Stomach (tissue), 8 donors: ENCODE measurements at regions not wholly inside any gene's neighbourhood (a gene's known extent, or its start where the extent isn't known, plus 50 kb on each side); places are given as distances from the start of the nearest gene placed in this dataset.

Experiments
- DNase-seq, 2 donors: peaks; one replicate each; pipeline versions ENCODE4 v3.0.0 to v3.0.0-alpha.2; 2013 to 2019
- H3K27ac ChIP-seq, 5 donors: fragments of 200-600 bp in 4 of 5; sonication (generic) in 4 of 5; one replicate each; pipeline ENCODE4 v1.5.1; 2013 to 2019; ENCODE audit warnings: mild to moderate bottlenecking in 1 of 5, moderate library complexity in 1 of 5
- H3K27me3 ChIP-seq, 3 donors: fragments of 200-600 bp; sonication (generic); one replicate each; pipeline ENCODE4 v1.5.1; 2017 to 2019; ENCODE audit warnings: mixed run types in 1 of 3
- H3K36me3 ChIP-seq, 4 donors: fragments of 200-600 bp; sonication (generic); 1 replicate in 3 of 4; 2 replicates in 1 of 4; pipeline ENCODE4 v1.5.1; 2016 to 2019
- H3K4me1 ChIP-seq, 4 donors: fragments of 200-600 bp; sonication (generic); one replicate each; pipeline ENCODE4 v1.5.1; 2016 to 2019
- H3K4me3 ChIP-seq, 4 donors: fragments of 200-600 bp; sonication (generic) in 3 of 4; one replicate each; pipeline ENCODE4 v1.5.1; 2016 to 2019; ENCODE audit warnings: mild to moderate bottlenecking in 1 of 4
- H3K9me3 ChIP-seq, 4 donors: fragments of 200-600 bp; sonication (generic); one replicate each; pipeline ENCODE4 v1.5.1; 2016 to 2019
- CTCF ChIP-seq, 7 experiments: fragments of 450-650 bp in 4 of 7; fragments of 200-600 bp in 3 of 7; sonication (generic) in 3 of 7; IDR thresholded peaks; one replicate each; pipeline ENCODE4 v1.5.1; 2016 to 2019; ENCODE audit warnings: antibody characterized with exemption in 7 of 7, control low read depth in 2 of 7, mild to moderate bottlenecking in 1 of 7
- EP300 ChIP-seq: sonication (generic); formaldehyde crosslinking; IDR thresholded peaks from one replicate; pipeline ENCODE4 v1.6.1; 2017; ENCODE audit warnings: antibody characterized with exemption
- POLR2A ChIP-seq, 4 donors: fragments of 450-650 bp; IDR thresholded peaks; one replicate each; pipeline ENCODE4 v1.6.1; 2016; ENCODE audit warnings: antibody characterized with exemption in 4 of 4, control low read depth in 2 of 4, mild to moderate bottlenecking in 1 of 4, moderate library complexity in 1 of 4
- POLR2AphosphoS5 ChIP-seq, 3 donors: sonication (generic); formaldehyde crosslinking; IDR thresholded peaks; one replicate each; pipeline ENCODE4 v1.6.1; 2016; ENCODE audit warnings: antibody characterized with exemption in 3 of 3
- WGBS, 5 donors: extraction: QIAGEN DNeasy Blood & Tissue Kit in 3 of 5; methylation state at CpG; one replicate each; pipeline versions ENCODE4 v1.1.5 to v1.1.7; 2013 to 2018; 5-methylcytosine and 5-hydroxymethylcytosine counted together
- intact Hi-C: fragments of 100-400 bp; cut with DNase I; formaldehyde crosslinking; loops from one replicate; pipeline ENCODE4 v1.15.1; 2023; ENCODE audit warnings: low total_unique reads
- donor health status: healthy with polysubstance abuse.
- donor health status: Bipolar disorder and iron deficiency.
- donor health status: healthy.

- Histone ChIP-seq H3K4me3 (no peak overlapping the region), H3K4me1 (peaks cover 0 to 3% (median 2%) of the 10 kb centered on the region in 4 donors), H3K9me3 (no peaks in the 10 kb centered on the region), H3K27ac (no peak overlapping the region), H3K27me3 (peaks cover 0 to 8% (median 4%) of the 10 kb centered on the region in 3 donors), H3K36me3 (no peaks in the 10 kb centered on the region)
- intact Hi-C loops = no loop called here
- no peak for TF ChIP-seq EP300
- no peak for TF ChIP-seq CTCF (IDR thresholded peaks at IDR 0.05)
- TF ChIP-seq POLR2AphosphoS5 (IDR thresholded peaks at IDR 0.05) = no peak
- no peak for TF ChIP-seq POLR2A (IDR thresholded peaks at IDR 0.05)
- WGBS, 5 donors = 76 to 84% (median 79%) methylated on average over 15 of the region's 15 CpGs
- DNase-seq = peak in 1 of 2 donors; percentile 22
Measured at GRCh38 chr2:240244543-240244942, 104.1 kb upstream of the OTOS start.

- peak overlapping the region in 1 of 5 donors; percentile 42 for H3K27ac ChIP-seq
- TF ChIP-seq EP300 (no peak), POLR2A (IDR thresholded peaks at IDR 0.05) (no peak), CTCF (IDR thresholded peaks at IDR 0.05) (no peak), POLR2AphosphoS5 (IDR thresholded peaks at IDR 0.05) (no peak)
- WGBS, 5 donors = 85 to 95% (median 93%) methylated on average over 4 of the region's 4 CpGs
- no peak for DNase-seq
- no peaks in the 10 kb centered on the region for H3K9me3 ChIP-seq
- intact Hi-C loops = no loop called here
- peaks cover 0 to 8% (median 4%) of the 10 kb centered on the region in 3 donors for H3K27me3 ChIP-seq
- H3K4me1 ChIP-seq = peaks cover 3 to 6% (median 4%) of the 10 kb centered on the region in 4 donors
- H3K4me3 ChIP-seq = no peak overlapping the region
- H3K36me3 ChIP-seq = no peaks in the 10 kb centered on the region
Measured at GRCh38 chr2:240245184-240245583, 104.7 kb upstream of the OTOS start.

- intact Hi-C loops = no loop called here
- Histone ChIP-seq H3K27me3 (peaks cover 0 to 8% (median 4%) of the 10 kb centered on the region in 3 donors), H3K36me3 (no peaks in the 10 kb centered on the region), H3K27ac (peak overlapping the region in 2 of 5 donors; percentile 8 to 42), H3K4me3 (no peak overlapping the region), H3K9me3 (no peaks in the 10 kb centered on the region), H3K4me1 (peaks cover 8 to 12% (median 10%) of the 10 kb centered on the region in 4 donors)
- TF ChIP-seq POLR2AphosphoS5 (IDR thresholded peaks at IDR 0.05) (peak in 1 of 3 donors; percentile 11), CTCF (IDR thresholded peaks at IDR 0.05) (no peak)
- WGBS, 5 donors = 75 to 80% (median 77%) methylated on average over 23 of the region's 23 CpGs
- DNase-seq = peak; percentile 25 to 51
Measured at GRCh38 chr2:240245706-240246105, 105.2 kb upstream of the OTOS start.

- Histone ChIP-seq H3K27me3 (peaks cover 0 to 8% (median 4%) of the 10 kb centered on the region in 3 donors), H3K9me3 (no peaks in the 10 kb centered on the region), H3K4me1 (peaks cover 14 to 18% (median 16%) of the 10 kb centered on the region in 4 donors), H3K4me3 (no peak overlapping the region), H3K36me3 (no peaks in the 10 kb centered on the region), H3K27ac (no peak overlapping the region)
- intact Hi-C loops = no loop called here
- DNase-seq = peak in 1 of 2 donors; percentile 23
- no peak for TF ChIP-seq POLR2A (IDR thresholded peaks at IDR 0.05)
- no peak for TF ChIP-seq CTCF (IDR thresholded peaks at IDR 0.05)
- no peak for TF ChIP-seq POLR2AphosphoS5 (IDR thresholded peaks at IDR 0.05)
- TF ChIP-seq EP300 = no peak
- 90 to 94% (median 91%) methylated on average over 15 of the region's 15 CpGs for WGBS, 5 donors
Measured at GRCh38 chr2:240246173-240246820, 105.8 kb upstream of the OTOS start.
